GM23338 (cell line): ENCODE measurements at regions not wholly inside any gene's neighbourhood (a gene's known extent, or its start where the extent isn't known, plus 50 kb on each side); places are given as distances from the start of the nearest gene placed in this dataset.

Experiments
- ATAC-seq: fragments of 200-7000 bp; cut with Tn5 transposase; 3 replicates; pipeline ENCODE4 v1.9.1; 2020
- DNase-seq: peaks from one replicate; pipeline ENCODE4 v3.0.0-alpha.2; 2015; ENCODE audit warnings: low spot score
- H2AFZ ChIP-seq: fragments of 200-600 bp; sonication (generic); 2 replicates; pipeline ENCODE4 v1.8.0; 2016; ENCODE audit warnings: antibody characterized with exemption, mild to moderate bottlenecking, moderate library complexity
- H3F3A ChIP-seq: fragments of 200-600 bp; sonication (generic); replicated peaks from 2 replicates; pipeline ENCODE4 v1.8.0; 2017; ENCODE audit warnings: antibody characterized with exemption, mixed run types, low read depth
- H3K27ac ChIP-seq: fragments of 200-600 bp; sonication (generic); 2 replicates; pipeline ENCODE4 v1.6.1; 2016; ENCODE audit warnings: low read depth
- H3K27me3 ChIP-seq: fragments of 200-600 bp; sonication (generic); 2 replicates; pipeline ENCODE4 v1.8.0; 2016; ENCODE audit warnings: mild to moderate bottlenecking, mixed run types, moderate library complexity; ENCODE audit not compliant: insufficient read depth
- H3K36me3 ChIP-seq: fragments of 200-600 bp; sonication (generic); 2 replicates; pipeline ENCODE4 v1.8.0; 2016; ENCODE audit warnings: mild to moderate bottlenecking; ENCODE audit not compliant: insufficient read depth
- H3K4me1 ChIP-seq: fragments of 200-600 bp; sonication (generic); 2 replicates; pipeline ENCODE4 v1.8.0; 2016; ENCODE audit warnings: mild to moderate bottlenecking, moderate library complexity; ENCODE audit not compliant: insufficient read depth
- H3K4me2 ChIP-seq: fragments of 200-600 bp; sonication (generic); 2 replicates; pipeline ENCODE4 v1.7.1; 2017; ENCODE audit warnings: mixed run types
- H3K4me3 ChIP-seq: fragments of 200-600 bp; sonication (generic); 2 replicates; pipeline ENCODE4 v1.6.1; 2016; ENCODE audit warnings: mixed run types
- H3K79me2 ChIP-seq: fragments of 200-600 bp; sonication (generic); replicated peaks from 2 replicates; pipeline ENCODE4 v1.8.0; 2017; ENCODE audit warnings: mild to moderate bottlenecking; ENCODE audit not compliant: insufficient read depth
- H3K9me2 ChIP-seq: fragments of 200-600 bp; sonication (generic); 2 replicates; pipeline ENCODE4 v1.8.0; 2017; ENCODE audit not compliant: insufficient read depth
- H4K20me1 ChIP-seq: fragments of 200-600 bp; sonication (generic); replicated peaks from 2 replicates; pipeline ENCODE4 v1.8.0; 2017; ENCODE audit warnings: mild to moderate bottlenecking; ENCODE audit not compliant: insufficient read depth
- H3K27ac Mint-ChIP-seq: 2 replicates; pipeline ENCODE4 v1.8.0; 2020; ENCODE audit warnings: inconsistent platforms, mild to moderate bottlenecking, moderate library complexity, mixed read lengths
- H3K27me3 Mint-ChIP-seq: 3 replicates; pipeline ENCODE4 v1.8.0; 2022; ENCODE audit warnings: low read depth, mild to moderate bottlenecking, moderate library complexity, mixed read lengths, inconsistent platforms; ENCODE audit not compliant: insufficient read depth, poor library complexity
- H3K36me3 Mint-ChIP-seq: 3 replicates; pipeline ENCODE4 v1.8.0; 2021; ENCODE audit warnings: low read depth, mild to moderate bottlenecking, inconsistent platforms, moderate library complexity, mixed read lengths
- H3K4me1 Mint-ChIP-seq: 3 replicates; pipeline ENCODE4 v1.8.0; 2020; ENCODE audit warnings: mild to moderate bottlenecking, inconsistent platforms, mixed read lengths
- H3K4me3 Mint-ChIP-seq: 3 replicates; pipeline ENCODE4 v1.8.0; 2021; ENCODE audit warnings: moderate library complexity, mild to moderate bottlenecking, inconsistent platforms, mixed read lengths
- H3K9me3 Mint-ChIP-seq: 3 replicates; pipeline ENCODE4 v1.8.0; 2020; ENCODE audit warnings: moderate library complexity, mild to moderate bottlenecking, inconsistent platforms, mixed read lengths
- CREB1 ChIP-seq: fragments of 250-450 bp; sonication (Bioruptor Pico); IDR thresholded peaks from 2 replicates; pipeline ENCODE4 v1.5.0; 2020; ENCODE audit warnings: low read depth, mild to moderate bottlenecking, moderate library complexity
- EZH2 ChIP-seq: fragments of 200-600 bp; sonication (generic); IDR thresholded peaks from one replicate; pipeline ENCODE4 v1.8.0; 2017; ENCODE audit warnings: antibody characterized with exemption, mild to moderate bottlenecking, low read depth; ENCODE audit not compliant: unreplicated experiment
- EZH2phosphoT487 ChIP-seq: fragments of 200-600 bp; sonication (generic); IDR thresholded peaks from one replicate; pipeline ENCODE4 v1.8.1; 2018; ENCODE audit warnings: antibody characterized with exemption; ENCODE audit not compliant: unreplicated experiment
- ZNF114 ChIP-seq: fragments of 250-450 bp; sonication (Bioruptor Pico); IDR thresholded peaks from 2 replicates; pipeline ENCODE4 v1.5.0; 2020; ENCODE audit warnings: mild to moderate bottlenecking, moderate library complexity
- ZNF331 ChIP-seq: fragments of 250-450 bp; sonication (Bioruptor Pico); IDR thresholded peaks from 2 replicates; pipeline ENCODE4 v1.5.0; 2020; ENCODE audit warnings: low read depth, mild to moderate bottlenecking, moderate library complexity
- ZNF462 ChIP-seq: fragments of 250-450 bp; sonication (Bioruptor Pico); IDR thresholded peaks from 2 replicates; pipeline ENCODE4 v1.5.0; 2020; ENCODE audit warnings: mild to moderate bottlenecking, moderate library complexity

- no peaks in the 10 kb centered on the region for H3K36me3 ChIP-seq
- no peak overlapping the region for H3K4me2 ChIP-seq
- H3K4me1 ChIP-seq, result peaks cover 29% of the 10 kb centered on the region
- H3K9me3 Mint-ChIP-seq, result no peaks in the 10 kb centered on the region
- peaks cover 2% of the 10 kb centered on the region for H3K27me3 Mint-ChIP-seq
- H3K27ac Mint-ChIP-seq, result no peak overlapping the region
- no peaks in the 10 kb centered on the region for H4K20me1 ChIP-seq
- no peak overlapping the region for H2AFZ ChIP-seq
- DNase-seq (no peak), ATAC-seq (no peak)
- H3K27me3 ChIP-seq, result no peaks in the 10 kb centered on the region
- H3K9me2 ChIP-seq, result no peaks in the 10 kb centered on the region
- no peak overlapping the region for H3K4me3 ChIP-seq
- H3K4me3 Mint-ChIP-seq, result no peak overlapping the region
- no peaks in the 10 kb centered on the region for H3K79me2 ChIP-seq
- peaks cover 25% of the 10 kb centered on the region for H3K4me1 Mint-ChIP-seq
- no peaks in the 10 kb centered on the region for H3K36me3 Mint-ChIP-seq
- H3F3A ChIP-seq, result no peaks in the 10 kb centered on the region
- H3K27ac ChIP-seq, result no peak overlapping the region
- TF ChIP-seq EZH2 (no peak), EZH2phosphoT487 (no peak), CREB1 (CRISPR knock-in tag) (no peak), ZNF331 (CRISPR knock-in tag) (no peak)
These were observed 119.8 kb upstream of the SASH1 start for GRCh38 chr6:148222846-148223245.

GRCh38 chr6:148223424-148223842 is 119.2 kb upstream of the SASH1 start:
- Histone ChIP-seq H3F3A (no peaks in the 10 kb centered on the region), H2AFZ (no peak overlapping the region), H3K27ac (no peak overlapping the region), H3K27me3 (no peaks in the 10 kb centered on the region), H3K4me2 (no peak overlapping the region), H3K4me3 (no peak overlapping the region), H3K36me3 (no peaks in the 10 kb centered on the region), H3K79me2 (no peaks in the 10 kb centered on the region), H3K9me2 (no peaks in the 10 kb centered on the region), H3K4me1 (peaks cover 24% of the 10 kb centered on the region), H4K20me1 (no peaks in the 10 kb centered on the region)
- Mint-ChIP-seq H3K36me3 (no peaks in the 10 kb centered on the region), H3K4me1 (peaks cover 22% of the 10 kb centered on the region), H3K9me3 (no peaks in the 10 kb centered on the region), H3K4me3 (no peak overlapping the region), H3K27ac (no peak overlapping the region), H3K27me3 (peaks cover 2% of the 10 kb centered on the region)
- TF ChIP-seq ZNF462 (CRISPR knock-in tag), result no peak
- TF ChIP-seq ZNF114 (CRISPR knock-in tag), result no peak
- TF ChIP-seq EZH2, result no peak
- TF ChIP-seq EZH2phosphoT487, result no peak
- no peak for DNase-seq
- ATAC-seq, result no peak
